ENCODE measurements at regions not wholly inside any gene's neighbourhood (a gene's known extent, or its start where the extent isn't known, plus 50 kb on each side); places are given as distances from the start of the nearest gene placed in this dataset.

DNA sequence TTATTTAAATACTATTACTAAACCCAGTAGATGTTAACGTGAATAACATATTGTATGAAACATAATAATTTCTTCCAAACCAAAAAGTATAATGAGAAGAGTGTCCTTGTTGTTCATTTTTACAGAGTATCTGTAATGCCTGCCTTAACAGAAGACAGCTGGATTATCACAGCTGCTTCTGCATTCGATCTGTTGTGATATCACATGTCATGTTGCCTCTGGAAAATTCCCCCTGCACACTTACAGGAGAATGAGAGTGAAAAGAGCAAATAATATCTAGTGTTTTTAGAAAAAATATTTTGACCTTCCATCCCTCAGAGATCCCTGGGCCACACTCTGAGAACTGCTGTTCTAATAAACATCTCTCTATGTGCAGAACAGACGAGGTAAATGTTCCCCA, 240.1 kb upstream of the NOCT start:
- no peak for TF ChIP-seq SIN3A (IDR thresholded peaks at IDR 0.05; ENCODE audit: borderline replicate concordance, insufficient read depth, low read length)
- no peak for TF ChIP-seq TAF1 (IDR thresholded peaks at IDR 0.05; ENCODE audit: borderline replicate concordance, insufficient read depth, low read length)

Data from PFSK-1 (cell line).